Adipose tissue (tissue), 3 donors: ENCODE measurements at regions not wholly inside any gene's neighbourhood (a gene's known extent, or its start where the extent isn't known, plus 50 kb on each side); places are given as distances from the start of the nearest gene placed in this dataset.
"Not testable (repeated sequence)": the region's sequence is repeated elsewhere in the genome, so short reads cannot be mapped to it uniquely, and the experiment has no call there.

Source experiments
- H3K27ac ChIP-seq: one replicate; pipeline ENCODE4 v1.5.1; 2013; ENCODE audit warnings: low read depth, low read length
- WGBS, 3 donors: extraction: QIAGEN DNeasy Blood & Tissue Kit; methylation state at CpG; one replicate each; pipeline ENCODE4 v1.1.7; 2013; 5-methylcytosine and 5-hydroxymethylcytosine counted together
- donor health status: healthy with polysubstance abuse.
- donor health status: Bipolar disorder and iron deficiency.
- donor health status: healthy.

DNA sequence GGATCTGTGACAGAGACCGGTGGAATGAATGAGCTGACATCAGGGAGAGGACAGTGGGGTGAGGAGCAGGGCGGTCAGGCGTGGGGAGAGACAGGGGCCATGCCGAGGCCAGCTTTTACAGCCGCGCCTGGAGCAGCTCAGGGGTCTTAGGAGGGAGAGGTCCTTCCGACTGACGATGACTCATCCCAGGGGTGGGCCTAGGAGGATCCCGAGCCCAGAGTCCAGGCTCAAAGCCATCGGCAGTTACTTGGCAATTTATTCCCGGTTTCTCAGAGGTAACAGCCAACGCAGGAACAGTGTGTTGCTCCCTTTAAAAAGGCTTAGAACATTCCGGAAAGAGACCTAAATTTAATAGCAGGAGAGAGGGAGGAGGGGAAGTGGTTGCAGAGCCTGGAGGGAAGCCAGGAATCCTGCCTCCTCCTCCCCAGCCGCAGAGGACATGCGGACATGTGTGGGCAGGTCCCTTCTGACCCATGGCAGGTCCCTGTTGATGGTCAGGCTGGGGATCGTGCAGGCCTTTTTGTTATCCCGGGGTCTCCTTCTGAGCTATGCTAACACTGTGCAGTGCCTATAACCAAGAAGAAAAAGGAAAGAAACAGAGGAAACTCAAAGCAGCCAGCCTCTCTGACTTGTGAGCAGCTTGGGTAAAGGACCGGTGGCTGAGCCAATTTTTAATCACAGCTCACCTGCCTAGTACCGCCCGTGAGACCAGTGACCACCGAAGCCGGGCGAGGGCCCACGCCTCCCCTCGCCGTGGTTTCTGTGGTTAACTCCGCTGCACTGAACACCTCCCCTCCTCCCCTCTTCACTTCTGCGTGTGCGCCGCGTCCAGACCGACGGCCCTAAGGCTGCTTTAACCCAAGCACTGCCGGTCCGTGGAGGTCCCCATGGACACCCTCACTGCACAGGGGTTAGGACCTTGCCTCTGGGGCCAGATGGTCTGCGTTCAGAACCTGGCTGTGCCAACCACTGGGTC is 392.4 kb upstream of the PROK2 start:
- no peak overlapping the region for H3K27ac ChIP-seq
- WGBS, 3 donors = 12 to 58% (median 15%) methylated on average over 36 of the region's 36 CpGs

DNA sequence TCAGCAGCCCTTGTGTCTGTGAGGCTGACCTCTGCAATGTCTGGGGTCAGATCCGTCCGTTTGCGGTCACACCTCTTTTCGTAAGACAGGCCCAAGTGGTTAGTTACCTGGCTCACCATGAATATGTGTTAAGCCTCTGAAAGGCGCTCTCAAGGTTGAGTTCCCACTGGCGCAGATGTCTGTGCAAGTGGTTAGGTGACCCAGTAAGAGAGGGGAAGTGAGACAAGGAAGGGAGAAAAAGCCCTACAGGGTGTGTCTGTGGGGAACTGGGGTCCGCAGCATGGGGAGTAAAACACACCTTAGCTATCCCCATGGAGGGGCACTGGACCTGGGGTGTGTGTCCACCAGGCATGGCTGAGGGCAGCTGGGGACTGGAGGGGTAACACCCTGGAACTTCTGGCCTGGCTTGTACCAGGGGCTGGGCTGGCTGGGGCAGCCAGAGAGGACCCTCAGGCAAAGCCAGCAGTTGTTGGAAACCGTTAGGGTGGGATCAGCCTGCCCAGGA is 391.6 kb upstream of the PROK2 start:
- WGBS, 3 donors = 64 to 88% (median 69%) methylated on average over 8 of the region's 8 CpGs
- H3K27ac ChIP-seq = no peak overlapping the region

DNA sequence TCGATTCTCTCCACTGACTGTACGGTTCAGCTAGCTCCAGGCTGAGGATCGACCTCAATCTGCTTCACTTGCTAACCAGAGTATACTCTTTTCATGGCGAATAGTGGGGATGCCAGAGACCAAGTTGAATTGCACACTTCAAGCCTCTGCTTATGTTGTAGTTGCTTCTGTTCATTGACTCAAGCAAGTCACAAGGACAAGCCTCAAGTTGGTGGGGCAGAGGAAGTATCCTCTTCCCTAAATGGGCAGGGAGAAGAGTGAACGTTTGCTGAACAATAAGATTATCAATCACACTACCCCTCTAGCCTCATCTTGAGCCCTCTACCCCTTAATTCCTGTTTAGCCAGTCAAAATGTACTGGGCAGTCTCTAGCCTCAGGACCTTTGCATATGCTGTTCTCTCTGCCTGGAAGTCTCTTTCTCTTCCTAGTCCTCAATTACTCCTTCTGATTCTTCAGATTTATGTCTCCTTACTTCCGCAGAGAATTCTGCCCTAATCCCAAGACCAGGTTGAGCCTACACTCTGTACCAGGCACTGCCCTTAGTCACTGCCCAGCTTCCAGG is 390.4 kb upstream of the PROK2 start:
- WGBS, 3 donors = 89 to 97% (median 92%) methylated on average over 6 of the region's 6 CpGs
- H3K27ac ChIP-seq = no peak overlapping the region

DNA sequence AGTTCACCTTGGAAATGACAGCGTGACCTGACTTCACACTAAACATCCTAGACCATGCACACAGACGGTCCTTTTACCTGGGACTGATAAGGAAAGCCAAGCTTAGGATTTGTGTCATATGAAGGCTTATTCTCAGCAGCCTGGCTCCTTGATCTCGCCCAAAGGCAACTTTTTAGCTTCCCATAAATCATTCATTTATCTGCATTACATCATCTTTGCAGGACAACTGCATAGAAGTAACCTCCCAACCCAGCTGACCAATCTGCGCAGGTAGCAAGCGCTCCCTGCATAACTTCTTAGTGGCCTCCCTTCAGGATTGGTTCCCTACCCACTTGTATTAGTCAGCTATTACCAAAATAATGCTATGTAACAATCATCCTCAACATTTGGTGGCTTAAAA is 389.9 kb upstream of the PROK2 start:
- no peak overlapping the region for H3K27ac ChIP-seq
- 69 to 93% (median 82%) methylated on average over 5 of the region's 5 CpGs for WGBS, 3 donors

DNA sequence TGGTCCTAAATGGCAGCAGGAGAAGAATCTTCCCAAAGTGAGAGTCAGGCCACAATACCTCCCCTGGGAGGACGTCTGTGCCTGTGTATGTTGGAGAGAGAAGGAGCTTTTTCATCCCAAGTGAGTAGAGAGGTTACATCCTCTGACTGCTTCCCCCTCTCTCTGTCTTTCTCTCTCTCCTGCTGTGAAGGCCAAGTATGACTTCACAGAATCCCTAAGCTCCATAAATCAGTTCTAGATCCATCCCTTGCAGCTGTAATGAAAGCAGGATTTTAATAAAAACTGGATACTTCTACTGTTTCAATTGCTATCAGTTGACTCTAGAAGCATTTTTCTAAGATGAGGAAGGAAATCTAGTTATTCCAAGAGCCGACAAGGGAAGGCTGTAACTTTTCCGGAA is 389.1 kb upstream of the PROK2 start:
- WGBS, 3 donors = 28 to 51% (median 34%) methylated on average over 3 of the region's 3 CpGs
- H3K27ac ChIP-seq = no peak overlapping the region

DNA sequence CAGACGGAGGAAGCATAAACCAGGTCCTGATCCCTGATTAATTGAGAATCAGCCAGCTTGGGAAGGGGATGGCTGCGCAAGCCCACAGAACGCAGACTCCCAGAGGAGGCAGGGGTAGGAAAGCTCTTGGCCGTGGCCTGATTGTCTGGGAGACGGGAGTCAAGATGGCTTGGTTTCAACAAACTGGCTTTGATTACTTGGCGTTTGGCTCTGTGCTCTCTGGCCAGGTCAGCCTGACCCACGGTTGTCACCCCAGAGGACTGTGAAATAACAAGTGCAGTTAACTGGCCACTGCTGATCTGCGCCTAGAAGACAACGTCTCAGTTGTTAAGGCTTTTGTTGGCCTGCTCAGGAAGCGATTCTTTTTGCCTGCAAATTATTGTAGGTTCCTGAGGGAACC is 387.0 kb upstream of the PROK2 start:
- WGBS, 3 donors = 42 to 75% (median 54%) methylated on average over 10 of the region's 10 CpGs
- no peak overlapping the region for H3K27ac ChIP-seq

DNA sequence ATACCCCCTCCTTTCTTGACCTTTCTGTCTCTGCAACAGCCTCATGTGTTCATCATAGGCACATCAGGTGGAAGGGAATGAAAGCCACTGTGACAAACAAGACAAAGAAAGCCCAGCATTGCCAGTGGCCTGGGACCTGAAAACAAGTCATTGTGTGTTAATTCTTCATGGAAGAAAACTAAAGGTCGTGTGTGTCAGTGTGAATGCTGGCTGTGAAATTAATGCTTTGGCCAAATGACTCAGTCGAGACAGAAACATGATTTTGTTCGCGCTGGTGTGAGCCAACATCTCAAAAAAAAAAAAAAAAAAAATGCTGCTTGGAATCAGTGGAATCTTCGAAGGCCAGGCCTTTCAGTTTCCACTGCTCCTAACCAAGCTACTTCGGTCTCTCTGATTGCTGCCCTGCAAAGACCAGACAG is 386.5 kb upstream of the PROK2 start:
- WGBS, 3 donors = 46 to 64% (median 49%) methylated on average over 6 of the region's 6 CpGs
- no peak overlapping the region for H3K27ac ChIP-seq

DNA sequence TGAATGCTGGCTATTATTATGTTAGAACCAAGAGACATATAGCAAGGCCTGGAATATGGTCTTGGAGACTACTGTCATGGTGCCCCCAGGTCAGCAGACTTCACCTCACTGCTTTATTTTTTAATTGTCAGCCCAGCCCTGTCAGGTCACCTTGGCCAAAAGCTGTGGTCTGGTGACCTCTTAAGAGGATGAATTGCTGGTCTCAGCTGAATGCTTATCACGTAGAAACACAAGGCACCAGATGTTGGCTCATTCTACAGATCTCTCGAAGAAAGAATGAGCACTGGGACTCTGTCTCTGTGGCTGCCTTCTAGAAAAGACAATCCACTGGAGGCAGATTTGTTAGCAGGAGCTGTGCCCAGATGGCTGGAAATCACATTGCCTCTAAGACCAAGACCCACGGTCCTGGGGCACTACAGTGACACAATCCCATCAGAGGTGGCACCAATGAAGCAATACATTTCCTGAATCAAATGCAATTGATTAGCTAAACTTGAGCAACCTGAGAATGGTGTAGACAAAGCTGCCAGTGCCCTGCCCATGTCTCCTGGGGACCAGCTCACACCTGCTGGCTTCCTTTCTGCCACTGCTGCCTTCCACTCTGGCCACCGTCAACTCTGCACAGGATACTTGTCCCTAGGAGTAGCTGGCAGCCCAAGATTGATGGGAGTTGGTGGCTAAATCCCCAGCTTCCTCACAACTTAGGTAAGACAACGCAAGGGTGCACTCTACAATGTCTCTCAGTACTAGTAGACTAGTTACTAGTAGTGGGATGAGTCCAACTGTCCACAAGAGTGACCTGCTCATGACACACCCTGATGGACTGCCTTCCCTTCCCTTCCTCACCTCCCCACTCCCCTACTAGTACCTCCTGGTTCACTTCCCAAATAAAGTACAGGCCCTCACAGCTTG is 384.9 kb upstream of the PROK2 start:
- WGBS, 3 donors = 75 to 94% (median 78%) methylated on average over 5 of the region's 5 CpGs

DNA sequence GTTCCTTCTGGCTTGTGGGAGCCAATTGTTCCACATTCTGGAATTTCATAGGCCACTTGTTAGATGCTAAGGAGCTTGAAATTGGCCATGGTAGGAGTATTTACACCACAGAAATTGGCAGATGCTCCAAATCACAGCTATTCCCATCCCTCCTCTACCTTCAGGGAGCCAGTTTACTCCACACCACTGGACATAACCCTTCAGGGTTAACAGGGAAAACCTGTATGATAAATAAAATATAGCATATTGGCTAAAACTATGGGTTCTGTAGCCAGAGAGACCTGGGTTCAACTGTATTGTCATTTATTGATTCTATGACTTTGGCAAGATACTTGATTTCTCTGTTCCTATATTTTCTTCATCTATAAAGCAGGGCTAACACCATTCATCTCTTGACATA is 384.2 kb upstream of the PROK2 start:
- no peak overlapping the region for H3K27ac ChIP-seq

More for the DNA sequence above, 384.9 kb upstream of the PROK2 start:
- H3K27ac ChIP-seq = no peak overlapping the region

DNA sequence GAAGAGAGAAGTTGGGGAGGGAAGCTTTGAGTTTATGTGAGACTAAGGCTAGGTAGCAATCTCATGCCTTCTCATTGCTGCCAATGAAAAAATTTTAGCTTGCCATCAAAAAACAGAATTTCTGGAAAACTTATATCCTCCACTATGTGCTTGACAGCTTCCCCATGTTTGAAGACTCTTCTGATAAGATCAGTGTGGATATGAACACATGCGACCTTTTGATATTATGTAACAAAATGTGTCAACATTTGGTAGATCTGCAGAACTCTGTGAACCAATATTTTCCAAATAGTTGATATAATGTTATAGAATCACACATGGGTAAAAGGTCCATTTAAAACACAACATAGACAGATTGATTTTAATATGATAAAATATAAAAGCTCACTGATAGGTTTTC is 380.9 kb upstream of the PROK2 start:
- no peak overlapping the region for H3K27ac ChIP-seq
- 58 to 71% (median 63%) methylated on average over 1 of the region's 1 CpG for WGBS, 3 donors

DNA sequence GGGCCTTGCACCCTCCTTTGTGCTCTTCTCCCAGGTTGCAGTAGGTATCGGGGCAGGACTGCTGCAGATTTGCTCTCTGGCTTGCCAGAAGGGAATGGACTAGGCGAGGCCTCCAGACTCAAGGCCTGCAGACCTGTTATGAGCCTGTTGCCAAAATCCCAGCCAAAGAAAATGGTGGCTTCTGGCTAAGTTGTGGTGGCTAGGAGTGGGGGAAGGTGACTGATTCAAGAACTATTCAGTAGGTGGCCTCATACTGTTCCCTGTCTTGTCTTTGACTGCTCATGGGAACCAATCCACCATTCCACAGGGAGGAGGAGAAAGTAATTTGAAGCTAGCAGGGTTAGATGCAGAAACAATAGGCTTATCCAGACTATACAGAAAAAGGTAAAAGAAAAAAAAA is 380.4 kb upstream of the PROK2 start:
- H3K27ac ChIP-seq = no peak overlapping the region
- WGBS, 3 donors = 91 to 96% (median 96%) methylated on average over 2 of the region's 2 CpGs

DNA sequence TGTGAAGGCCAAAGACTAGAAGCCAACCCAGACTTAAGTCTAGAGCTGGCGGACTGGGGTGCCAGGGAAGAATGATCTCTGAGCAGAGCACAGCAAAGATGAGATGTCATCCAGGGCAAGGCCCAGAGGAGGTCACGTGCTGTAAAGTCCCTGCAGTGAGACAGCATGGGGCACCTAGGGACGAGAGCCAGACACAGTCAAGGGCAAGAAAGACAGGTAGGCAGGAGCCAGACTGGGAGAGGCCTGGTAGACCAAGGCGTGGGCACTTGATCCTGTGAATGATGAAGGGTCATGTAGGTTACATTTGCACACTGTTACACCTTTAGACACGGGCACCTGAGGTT is 379.7 kb upstream of the PROK2 start:
- 90 to 92% (median 91%) methylated on average over 5 of the region's 5 CpGs for WGBS, 3 donors
- no peak overlapping the region for H3K27ac ChIP-seq

DNA sequence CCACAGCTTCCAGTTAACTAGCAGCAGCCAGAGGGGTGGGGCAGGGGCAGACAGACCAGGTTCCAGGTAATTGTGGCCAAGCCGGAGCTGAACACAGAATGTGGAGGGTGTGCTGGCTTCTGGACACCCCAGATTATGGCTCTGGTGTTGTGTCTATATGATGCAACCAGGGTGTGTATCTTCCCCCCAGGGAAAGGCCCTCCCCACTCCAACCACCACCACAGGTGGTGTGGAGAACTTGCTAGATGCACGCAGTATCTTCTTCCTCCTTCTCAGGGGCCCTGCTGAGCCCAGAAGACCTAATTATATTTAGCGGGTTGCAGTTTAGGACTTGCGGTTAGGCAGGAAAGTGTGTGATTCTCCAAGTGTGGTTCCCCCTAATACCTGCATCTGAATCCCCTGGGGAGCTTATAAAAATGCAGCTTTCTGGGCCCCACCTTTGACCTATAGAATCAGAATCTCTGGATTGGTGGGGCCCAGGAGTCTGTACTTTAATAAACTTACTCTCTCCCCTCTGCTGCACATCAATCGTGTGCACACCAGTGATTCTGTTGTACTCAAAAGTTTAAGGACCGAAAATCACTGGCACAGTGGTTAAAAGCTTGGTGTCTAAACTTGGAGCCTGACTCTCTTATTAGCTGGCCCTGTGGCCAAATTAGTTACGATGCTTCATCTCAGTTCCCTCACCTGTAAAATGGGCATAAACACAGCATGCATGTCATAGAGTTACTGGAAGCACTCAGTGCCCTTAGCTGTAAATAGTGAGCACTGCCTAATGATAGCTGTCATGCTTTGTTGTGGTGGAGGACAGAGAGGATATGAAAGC is 379.1 kb upstream of the PROK2 start:
- WGBS, 3 donors = 74 to 92% (median 79%) methylated on average over 7 of the region's 7 CpGs
- no peak overlapping the region for H3K27ac ChIP-seq

DNA sequence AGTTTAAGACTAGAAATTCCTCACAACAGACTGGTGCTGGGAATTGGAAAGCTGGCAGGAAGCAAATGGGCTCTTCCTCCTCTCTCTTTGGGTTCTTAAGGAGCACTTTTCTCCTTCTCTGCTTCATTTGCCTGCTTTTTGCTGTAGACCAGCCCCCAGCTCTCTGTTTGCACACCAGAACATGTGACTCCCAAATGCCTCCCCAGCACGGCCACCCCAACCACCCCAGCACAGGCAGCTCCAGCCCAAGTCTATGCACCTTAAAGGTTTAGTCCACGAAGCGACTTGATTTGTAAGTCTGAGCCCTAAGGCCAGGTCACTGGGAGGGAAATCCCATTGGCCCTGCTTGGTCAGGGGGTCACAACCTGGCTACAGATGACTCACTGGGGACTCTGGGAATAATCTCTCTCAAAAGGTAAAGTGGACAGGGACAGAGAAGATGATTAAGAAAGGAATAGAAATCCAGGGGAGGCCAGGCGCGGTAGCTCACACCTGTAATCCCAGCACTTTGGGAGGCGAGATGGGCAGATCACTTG is 377.8 kb upstream of the PROK2 start:
- WGBS, 3 donors = 95 to 96% (median 95%) methylated on average over 6 of the region's 6 CpGs
- no peak overlapping the region for H3K27ac ChIP-seq

DNA sequence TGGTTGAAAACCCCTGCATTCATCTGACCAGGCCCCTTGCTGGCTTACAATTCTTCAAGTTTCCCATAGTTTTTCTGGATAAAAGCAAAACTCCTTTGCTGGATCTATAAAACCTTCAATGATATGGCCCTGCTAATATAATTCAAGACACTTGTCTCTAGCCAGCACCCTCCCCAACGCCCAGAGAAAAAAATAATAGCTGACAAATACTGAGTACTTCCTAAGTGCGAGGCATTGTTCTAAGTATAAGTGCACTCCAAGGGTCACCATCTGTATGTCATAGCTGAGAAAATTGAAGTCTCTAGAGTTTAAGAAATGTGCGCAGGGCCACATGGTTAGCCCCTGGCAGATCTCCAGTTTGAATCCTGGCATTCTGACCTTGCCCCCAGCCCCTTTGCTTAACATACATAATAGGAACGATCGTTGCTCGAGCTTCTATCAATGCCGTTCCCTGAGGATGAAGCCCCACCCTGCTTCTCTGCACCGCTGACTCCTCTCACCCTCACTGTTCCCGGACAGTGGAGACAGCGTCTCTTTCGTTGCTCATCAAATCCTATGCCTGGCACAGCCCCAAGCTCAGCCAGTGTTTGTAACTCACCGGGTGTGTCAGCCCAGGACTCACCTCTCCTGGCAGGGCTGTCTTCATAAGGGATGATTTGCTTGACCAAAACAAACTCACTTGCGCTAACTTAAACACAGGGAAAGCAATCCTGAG is 377.1 kb upstream of the PROK2 start:
- no peak overlapping the region for H3K27ac ChIP-seq
- 51 to 69% (median 61%) methylated on average over 13 of the region's 13 CpGs for WGBS, 3 donors

DNA sequence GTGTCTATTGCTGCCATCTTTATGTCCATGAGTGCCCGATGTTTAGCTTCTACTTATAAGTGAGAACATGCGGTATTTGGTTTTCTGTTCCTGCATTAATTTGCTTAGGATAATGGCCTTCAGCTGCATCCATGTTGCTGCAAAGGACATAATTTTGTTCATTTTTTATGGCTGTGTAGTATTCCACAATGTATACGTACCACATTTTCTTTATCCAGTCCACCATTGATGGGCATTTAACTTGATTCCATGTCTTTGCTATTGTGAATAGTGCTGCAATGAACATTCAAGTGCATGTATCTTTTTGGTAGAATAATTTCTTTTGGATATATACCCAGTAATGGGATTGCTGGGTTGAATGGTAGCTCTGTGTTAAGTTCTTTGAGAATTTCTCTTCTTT is 376.3 kb upstream of the PROK2 start:
- 97 to 98% (median 97%) methylated on average over 3 of the region's 3 CpGs for WGBS, 3 donors
- not testable (repeated sequence) for H3K27ac ChIP-seq

DNA sequence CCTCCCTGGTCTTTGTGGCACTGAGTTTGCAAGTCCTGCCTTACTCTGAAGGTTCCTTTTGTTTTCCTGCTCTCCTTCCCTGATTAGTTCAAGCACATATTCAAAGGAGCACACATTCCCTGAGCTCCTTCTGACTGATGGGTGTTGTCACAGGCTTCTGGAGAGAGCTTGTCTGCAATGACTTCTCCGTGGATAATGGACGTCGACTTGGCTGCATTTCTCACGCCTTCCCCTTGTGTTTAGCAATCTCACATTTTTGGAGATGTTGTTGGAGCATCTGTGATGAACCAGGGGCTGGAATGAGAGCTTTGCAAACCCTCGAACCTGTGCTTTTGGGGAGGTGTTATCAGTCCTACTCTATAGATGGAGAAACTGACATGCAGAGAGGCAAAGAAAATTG is 375.4 kb upstream of the PROK2 start:
- WGBS, 3 donors = 76 to 84% (median 77%) methylated on average over 5 of the region's 5 CpGs
- H3K27ac ChIP-seq = no peak overlapping the region
